Spinal cord (tissue), 9 donors: ENCODE measurements at regions not wholly inside any gene's neighbourhood (a gene's known extent, or its start where the extent isn't known, plus 50 kb on each side); places are given as distances from the start of the nearest gene placed in this dataset.

Experiments
- DNase-seq, 6 donors: peaks; one replicate each; pipeline versions ENCODE4 v3.0.0 to v3.0.0-alpha.2; 2013 to 2015; ENCODE audit warnings: low spot score in 6 of 6, low read depth in 4 of 6
- H3K27ac ChIP-seq: one replicate; pipeline ENCODE4 v1.5.1; 2013; ENCODE audit warnings: low read depth, low read length, control low read depth
- H3K27me3 ChIP-seq: one replicate; pipeline ENCODE4 v1.6.1; 2013; ENCODE audit warnings: low read length; ENCODE audit not compliant: control insufficient read depth, insufficient read depth
- H3K36me3 ChIP-seq: one replicate; pipeline ENCODE4 v1.6.1; 2013; ENCODE audit warnings: low read length; ENCODE audit not compliant: control insufficient read depth, insufficient read depth
- H3K4me1 ChIP-seq: one replicate; pipeline ENCODE4 v1.6.1; 2013; ENCODE audit warnings: low read length; ENCODE audit not compliant: control insufficient read depth, insufficient read depth
- H3K4me3 ChIP-seq: one replicate; pipeline ENCODE4 v1.5.1; 2013; ENCODE audit warnings: low read depth, low read length, control low read depth
- H3K9me3 ChIP-seq: one replicate; pipeline ENCODE4 v1.6.1; 2013; ENCODE audit warnings: low read length; ENCODE audit not compliant: control insufficient read depth, insufficient read depth
- WGBS: methylation state at CpG from one replicate; pipeline ENCODE4 v1.1.5; 2013; ENCODE audit warnings: missing lambda C conversion rate; ENCODE audit not compliant: insufficient coverage; 5-methylcytosine and 5-hydroxymethylcytosine counted together
- donor health status: healthy.

GRCh38 chr3:109644746-109645145 is 307.4 kb upstream of the DPPA4 start:
- H3K4me1 ChIP-seq = no peaks in the 10 kb centered on the region
- WGBS = no CpG with 5 or more reads among the region's 3 CpGs
- no peaks in the 10 kb centered on the region for H3K9me3 ChIP-seq
- no peaks in the 10 kb centered on the region for H3K36me3 ChIP-seq
- DNase-seq = no peak
- no peak overlapping the region for H3K27ac ChIP-seq
- H3K4me3 ChIP-seq = no peak overlapping the region
- H3K27me3 ChIP-seq = no peaks in the 10 kb centered on the region

GRCh38 chr3:109648027-109648426 is 310.7 kb upstream of the DPPA4 start:
- no peak for DNase-seq
- no peaks in the 10 kb centered on the region for H3K36me3 ChIP-seq
- 91% methylated on average over 4 of the region's 6 CpGs for WGBS
- no peak overlapping the region for H3K27ac ChIP-seq
- H3K4me3 ChIP-seq = no peak overlapping the region
- no peaks in the 10 kb centered on the region for H3K9me3 ChIP-seq
- H3K27me3 ChIP-seq = no peaks in the 10 kb centered on the region
- no peaks in the 10 kb centered on the region for H3K4me1 ChIP-seq

DNA sequence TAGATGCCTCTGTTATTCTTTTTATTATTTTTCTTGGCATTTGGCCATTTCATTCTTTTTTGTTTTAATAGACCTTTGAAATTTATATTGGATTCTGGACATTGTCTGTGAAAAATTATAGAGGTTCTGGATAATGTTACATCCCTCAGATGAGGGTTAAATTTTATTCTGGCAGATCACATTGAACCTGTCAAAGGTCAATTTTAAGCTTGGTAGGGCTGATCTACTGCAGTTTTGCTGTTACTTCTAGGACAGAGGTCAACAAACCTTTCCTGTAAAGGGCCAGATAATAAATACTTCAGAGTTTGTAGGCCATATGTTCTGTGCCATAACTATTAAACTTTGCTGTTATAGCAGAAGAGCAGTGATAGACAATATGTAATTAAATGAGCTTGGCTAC is 318.9 kb upstream of the DPPA4 start:
- H3K4me1 ChIP-seq = no peaks in the 10 kb centered on the region
- H3K36me3 ChIP-seq = no peaks in the 10 kb centered on the region
- no peaks in the 10 kb centered on the region for H3K27me3 ChIP-seq
- no peak overlapping the region for H3K4me3 ChIP-seq
- H3K27ac ChIP-seq = no peak overlapping the region
- H3K9me3 ChIP-seq = no peaks in the 10 kb centered on the region
- no peak for DNase-seq

GRCh38 chr3:109678600-109678999 is 341.3 kb upstream of the DPPA4 start:
- Histone ChIP-seq H3K27me3 (no peaks in the 10 kb centered on the region), H3K9me3 (no peaks in the 10 kb centered on the region), H3K4me3 (no peak overlapping the region), H3K36me3 (no peaks in the 10 kb centered on the region), H3K4me1 (no peaks in the 10 kb centered on the region), H3K27ac (no peak overlapping the region)
- no peak for DNase-seq

DNA sequence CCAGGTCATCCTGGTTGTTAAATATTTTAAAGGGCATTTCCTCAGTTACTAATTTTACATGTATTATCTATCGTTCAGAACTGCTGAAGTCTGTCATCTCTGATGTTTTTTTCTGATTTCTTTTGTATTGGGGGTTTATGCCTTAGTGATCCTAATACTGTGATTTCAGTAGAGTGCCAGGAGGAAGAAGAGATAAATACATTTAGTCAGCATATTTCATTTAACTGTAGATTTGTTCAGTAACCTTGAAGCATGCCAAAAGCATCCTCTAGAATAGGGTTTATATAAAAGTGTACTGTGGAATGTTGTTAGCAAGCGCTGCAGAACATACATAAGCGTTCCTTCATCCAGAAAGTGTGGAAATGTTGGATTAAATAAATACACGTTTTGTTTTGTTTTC is 342.3 kb upstream of the DPPA4 start:
- 100% methylated on average over 1 of the region's 4 CpGs for WGBS
- Histone ChIP-seq H3K4me3 (no peak overlapping the region), H3K27me3 (no peaks in the 10 kb centered on the region), H3K4me1 (no peaks in the 10 kb centered on the region), H3K9me3 (no peaks in the 10 kb centered on the region), H3K27ac (no peak overlapping the region), H3K36me3 (no peaks in the 10 kb centered on the region)
- DNase-seq = no peak

GRCh38 chr3:109683746-109684145 is 346.4 kb upstream of the DPPA4 start:
- Histone ChIP-seq H3K36me3 (no peaks in the 10 kb centered on the region), H3K9me3 (no peaks in the 10 kb centered on the region), H3K4me1 (no peaks in the 10 kb centered on the region), H3K27me3 (no peaks in the 10 kb centered on the region), H3K27ac (no peak overlapping the region), H3K4me3 (no peak overlapping the region)
- no peak for DNase-seq

DNA sequence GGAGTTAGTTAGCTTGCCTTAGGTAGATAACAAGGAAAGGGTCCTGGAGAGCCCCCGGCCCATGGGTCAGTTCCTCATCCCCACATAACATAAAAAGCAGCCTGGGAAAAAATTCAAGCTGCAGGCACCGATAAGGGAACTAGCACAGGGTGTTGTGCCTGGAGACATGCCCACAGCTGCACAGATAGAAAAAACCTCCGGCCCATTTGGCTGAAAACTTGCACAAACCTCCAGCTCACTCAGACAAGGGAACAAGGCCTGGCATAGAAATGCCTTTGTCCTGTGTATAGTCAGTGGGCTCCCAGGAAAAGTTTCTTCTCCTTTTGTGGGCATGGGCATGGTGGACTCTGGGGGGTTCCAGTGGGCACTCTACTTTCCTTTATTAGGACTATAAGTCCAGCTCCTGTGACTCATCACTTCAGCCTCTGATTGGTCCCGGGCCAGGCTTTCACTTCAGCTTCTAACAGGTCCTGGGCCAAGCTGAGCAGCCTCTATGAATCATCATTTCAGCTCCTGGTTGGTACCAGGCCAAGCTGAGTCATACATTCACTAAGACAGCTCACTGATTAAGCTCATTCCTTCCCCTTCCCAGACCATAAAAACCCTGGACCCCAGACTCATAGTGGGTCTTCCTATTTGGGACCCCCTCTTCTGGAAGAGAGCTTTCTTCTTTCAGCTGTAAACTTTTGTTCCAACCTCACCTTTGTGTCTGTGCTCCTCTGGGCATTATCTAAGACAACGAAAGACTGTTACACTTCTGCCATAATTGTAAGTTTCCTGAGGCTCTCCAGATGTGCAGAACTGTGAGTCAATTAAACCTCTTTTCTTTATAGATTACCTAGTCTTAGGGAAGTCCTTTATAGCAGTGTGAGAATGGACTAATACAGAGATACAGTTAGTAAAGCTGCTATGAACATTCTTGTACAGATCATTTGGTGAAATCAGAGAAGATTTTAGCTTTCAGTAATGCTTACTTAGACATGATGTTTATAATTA is 348.0 kb upstream of the DPPA4 start:
- Histone ChIP-seq H3K9me3 (peaks cover 1% of the 10 kb centered on the region), H3K4me1 (no peaks in the 10 kb centered on the region), H3K27ac (no peak overlapping the region), H3K27me3 (no peaks in the 10 kb centered on the region), H3K4me3 (no peak overlapping the region), H3K36me3 (no peaks in the 10 kb centered on the region)
- no peak for DNase-seq
- WGBS = 64% methylated on average over 3 of the region's 5 CpGs

- Histone ChIP-seq H3K4me1 (no peaks in the 10 kb centered on the region), H3K4me3 (no peak overlapping the region), H3K27ac (no peak overlapping the region), H3K27me3 (no peaks in the 10 kb centered on the region), H3K36me3 (no peaks in the 10 kb centered on the region), H3K9me3 (peaks cover 3% of the 10 kb centered on the region)
- DNase-seq = no peak
These were observed 350.3 kb upstream of the DPPA4 start for GRCh38 chr3:109687626-109688025.

DNA sequence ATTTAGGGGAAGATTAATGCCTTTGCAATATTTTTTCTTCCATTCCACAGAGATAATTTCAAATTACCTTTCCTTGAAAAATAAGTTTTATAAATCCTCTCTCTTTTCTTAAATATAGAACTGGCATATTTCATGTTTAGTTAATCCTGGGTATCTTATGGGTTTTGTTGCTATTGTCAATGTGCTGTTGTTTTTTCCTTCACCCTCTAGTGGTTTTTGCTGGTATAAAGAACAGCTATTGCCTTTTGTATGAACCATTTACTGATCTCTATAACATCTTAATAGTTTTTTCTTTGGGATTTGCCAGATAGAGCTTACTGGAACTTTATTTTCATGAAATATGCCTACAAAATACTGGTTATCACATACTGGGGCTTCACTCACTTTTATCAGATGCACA is 359.6 kb upstream of the DPPA4 start:
- no peak overlapping the region for H3K4me3 ChIP-seq
- H3K4me1 ChIP-seq = no peaks in the 10 kb centered on the region
- H3K9me3 ChIP-seq = peaks cover 10% of the 10 kb centered on the region
- no peak for DNase-seq
- no peak overlapping the region for H3K27ac ChIP-seq
- no peaks in the 10 kb centered on the region for H3K36me3 ChIP-seq
- H3K27me3 ChIP-seq = no peaks in the 10 kb centered on the region

- no peaks in the 10 kb centered on the region for H3K9me3 ChIP-seq
- no peak overlapping the region for H3K4me3 ChIP-seq
- no peaks in the 10 kb centered on the region for H3K27me3 ChIP-seq
- H3K36me3 ChIP-seq = no peaks in the 10 kb centered on the region
- WGBS = no CpG with 5 or more reads among the region's 1 CpG
- DNase-seq = no peak
- no peaks in the 10 kb centered on the region for H3K4me1 ChIP-seq
- H3K27ac ChIP-seq = no peak overlapping the region
These were observed 364.9 kb upstream of the DPPA4 start for GRCh38 chr3:109702252-109702651.
